GM18861 (cell line): ENCODE measurements at regions not wholly inside any gene's neighbourhood (a gene's known extent, or its start where the extent isn't known, plus 50 kb on each side); places are given as distances from the start of the nearest gene placed in this dataset.

ENCODE experiments used
- ATAC-seq: cut with Tn5 transposase; IDR thresholded peaks from one replicate; pipeline ENCODE4 v1.9.1; 2021; ENCODE audit not compliant: unreplicated experiment

DNA sequence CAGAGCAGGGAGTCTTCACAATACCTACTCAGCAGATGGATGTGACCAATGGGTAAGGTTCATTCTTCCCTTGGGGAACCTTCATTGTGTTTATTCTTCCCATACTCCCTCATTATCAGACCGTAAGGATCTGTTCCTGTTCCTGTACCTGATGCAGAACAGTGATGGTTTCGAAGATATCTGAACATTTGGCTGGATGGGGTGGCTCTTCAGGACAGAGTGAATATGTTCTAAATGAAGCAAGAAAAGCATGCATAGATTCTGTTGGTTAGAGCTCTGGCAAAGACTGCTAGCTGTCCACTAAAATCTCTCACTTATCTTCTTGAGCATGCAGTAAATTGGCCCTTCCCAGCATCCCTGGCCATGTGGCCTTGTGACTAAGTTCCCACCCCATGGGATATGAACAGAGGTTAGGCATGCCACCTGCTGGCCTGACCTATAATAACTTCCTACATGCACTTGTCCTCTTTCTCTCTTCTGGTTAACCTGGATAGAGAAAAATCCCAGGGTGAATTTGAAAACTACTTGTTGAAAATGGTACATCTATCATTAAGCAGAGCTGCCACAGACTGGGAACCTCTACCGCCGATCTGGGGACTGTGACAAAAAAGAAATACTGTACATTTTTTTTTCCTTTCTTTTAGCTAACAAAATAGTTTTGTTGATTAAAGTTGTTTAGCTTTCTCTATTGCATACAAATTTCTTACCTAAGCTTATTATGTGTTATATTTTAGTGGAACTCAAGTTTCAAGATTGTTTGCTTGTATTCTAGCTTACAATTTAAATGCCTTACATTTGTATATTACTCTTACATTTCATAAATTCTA lies 60.0 kb upstream of the BANK1 start:
- peak; percentile 90 for ATAC-seq

- ATAC-seq = no peak
These were observed 63.3 kb upstream of the BANK1 start for GRCh38 chr4:101727238-101727637.

- no peak for ATAC-seq
These were observed 66.4 kb upstream of the BANK1 start for GRCh38 chr4:101724093-101724492.

DNA sequence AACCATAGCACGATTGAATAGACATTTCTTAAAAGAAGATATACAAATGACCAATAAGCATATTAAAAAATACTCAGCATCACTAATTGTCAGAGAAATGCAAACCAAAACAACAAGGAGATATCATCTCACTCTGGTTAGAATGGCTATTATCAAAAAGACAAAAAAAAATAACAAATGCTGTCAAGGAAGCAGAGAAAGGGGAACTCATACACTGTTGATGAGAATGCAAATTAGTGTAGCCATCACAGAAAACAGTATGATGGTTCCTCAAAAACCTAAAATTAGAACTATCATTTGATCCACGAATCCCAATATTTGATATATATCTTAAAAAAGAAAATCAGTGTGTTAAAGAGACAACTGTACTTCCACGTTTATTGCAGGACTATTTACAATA lies 71.7 kb upstream of the BANK1 start:
- no peak for ATAC-seq

- no peak for ATAC-seq
These were observed 78.8 kb upstream of the BANK1 start for GRCh38 chr4:101711590-101712260.

- no peak for ATAC-seq
These were observed 79.7 kb upstream of the BANK1 start for GRCh38 chr4:101710806-101711205.

- ATAC-seq = no peak
These were observed 82.1 kb upstream of the BANK1 start for GRCh38 chr4:101708293-101709039.

DNA sequence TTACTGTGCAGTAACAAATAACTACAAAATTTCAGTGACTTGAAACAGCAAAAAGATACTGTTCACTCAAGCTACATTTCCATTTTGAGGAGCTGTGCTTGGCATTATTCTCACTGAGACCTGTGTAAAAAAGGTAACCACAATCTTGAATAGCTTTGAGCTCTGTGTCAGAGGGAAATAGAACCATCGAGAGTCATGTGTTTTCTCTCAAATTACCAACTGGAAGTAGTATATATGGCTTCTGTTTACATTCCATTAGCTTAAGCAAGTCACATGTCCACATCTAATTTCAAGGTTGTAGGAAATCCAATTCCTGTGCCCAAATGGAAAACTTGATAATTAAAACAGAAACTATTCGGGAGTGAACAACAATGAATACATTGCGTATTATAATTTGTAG lies 82.9 kb upstream of the BANK1 start:
- no peak for ATAC-seq

- no peak for ATAC-seq
These were observed 83.9 kb upstream of the BANK1 start for GRCh38 chr4:101706535-101707057.

GRCh38 chr4:101701551-101701950 lies 89.0 kb upstream of the BANK1 start:
- no peak for ATAC-seq

GRCh38 chr4:101699441-101700124 lies 90.9 kb upstream of the BANK1 start:
- ATAC-seq = no peak

DNA sequence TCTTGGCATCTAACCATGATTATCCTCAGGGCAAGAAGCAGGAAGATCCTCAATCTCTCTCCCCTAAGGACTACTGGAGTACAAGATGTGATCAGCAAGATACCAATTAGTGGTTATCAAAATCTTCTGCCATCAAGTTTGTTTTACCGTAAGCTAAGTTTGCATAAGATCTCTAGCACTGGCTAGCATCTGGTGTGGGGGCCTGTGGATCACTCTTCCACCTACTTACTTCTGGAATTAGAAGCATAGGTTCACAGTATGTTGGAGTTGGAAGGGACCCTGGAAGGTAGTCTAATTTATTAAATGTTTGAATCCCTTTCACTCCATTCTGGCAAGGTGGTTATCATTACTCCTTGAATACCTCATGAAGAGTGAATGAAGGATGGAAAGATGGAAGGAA lies 93.3 kb upstream of the BANK1 start:
- no peak for ATAC-seq

- ATAC-seq = no peak
These were observed 94.1 kb upstream of the BANK1 start for GRCh38 chr4:101696276-101697010.

DNA sequence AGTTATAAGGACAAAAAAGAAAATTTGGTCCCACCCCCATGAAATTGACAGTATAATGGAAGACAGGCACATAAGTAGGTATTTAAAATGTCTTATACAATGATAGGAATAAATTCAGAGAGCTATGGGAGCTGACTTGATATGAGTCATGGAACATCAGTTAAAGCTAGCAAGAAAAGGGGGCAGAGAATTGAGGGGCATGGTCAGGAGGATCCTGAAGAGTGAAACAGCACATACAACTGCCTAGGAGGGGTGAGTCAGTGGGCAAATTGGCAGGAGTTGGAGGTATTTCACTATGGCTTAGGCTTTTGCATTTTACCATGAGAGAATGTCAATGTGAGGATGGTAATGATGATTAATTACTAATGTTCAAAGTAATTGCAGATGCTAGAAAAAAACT lies 95.4 kb upstream of the BANK1 start:
- ATAC-seq = no peak

DNA sequence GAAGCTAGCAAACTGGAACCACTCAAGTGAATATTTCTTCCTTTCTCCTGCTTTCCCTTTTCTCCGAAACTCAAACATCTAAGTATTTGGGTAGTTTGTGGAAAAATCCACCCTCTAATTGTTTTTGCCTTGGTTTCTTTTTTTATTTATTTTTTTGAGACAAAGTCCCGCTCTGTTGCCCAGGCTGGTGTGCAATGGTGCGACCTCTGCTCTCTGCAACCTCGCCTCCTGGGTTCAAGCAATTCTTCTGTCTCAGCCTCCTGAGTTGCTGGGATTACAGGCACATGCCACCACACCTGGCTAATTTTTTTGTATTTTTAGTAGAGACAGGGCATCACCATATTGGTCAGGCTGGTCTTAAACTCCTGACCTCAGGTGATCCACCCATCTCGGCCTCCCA lies 96.1 kb upstream of the BANK1 start:
- ATAC-seq = peak; percentile 8

DNA sequence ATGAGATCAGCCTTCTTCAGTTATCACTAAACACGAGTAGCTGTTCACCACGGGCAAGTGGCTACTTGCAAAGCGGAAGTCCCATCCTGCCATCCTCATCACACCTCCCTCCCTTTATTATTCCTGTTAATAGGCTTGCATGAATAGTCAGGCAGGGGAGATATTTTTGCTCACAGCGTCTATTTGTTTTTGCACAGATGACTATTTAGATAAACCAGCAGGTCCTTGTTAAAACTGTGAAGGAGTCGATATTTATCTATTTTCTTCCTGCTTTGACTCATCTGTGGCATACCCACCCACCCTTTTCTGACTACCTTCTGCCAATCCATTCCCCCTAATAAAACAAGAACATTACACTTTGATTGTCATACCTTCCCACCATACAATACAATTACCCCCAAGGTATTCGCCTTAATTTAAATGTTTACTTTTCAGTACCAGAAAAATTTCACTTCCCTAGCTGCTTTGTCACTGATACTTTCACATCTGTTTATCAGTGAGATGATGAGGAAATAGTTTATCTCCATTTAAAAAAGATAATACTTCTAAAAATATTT lies 96.6 kb upstream of the BANK1 start:
- ATAC-seq = peak; percentile 69

GRCh38 chr4:101689220-101689619 lies 101.3 kb upstream of the BANK1 start:
- ATAC-seq = no peak

DNA sequence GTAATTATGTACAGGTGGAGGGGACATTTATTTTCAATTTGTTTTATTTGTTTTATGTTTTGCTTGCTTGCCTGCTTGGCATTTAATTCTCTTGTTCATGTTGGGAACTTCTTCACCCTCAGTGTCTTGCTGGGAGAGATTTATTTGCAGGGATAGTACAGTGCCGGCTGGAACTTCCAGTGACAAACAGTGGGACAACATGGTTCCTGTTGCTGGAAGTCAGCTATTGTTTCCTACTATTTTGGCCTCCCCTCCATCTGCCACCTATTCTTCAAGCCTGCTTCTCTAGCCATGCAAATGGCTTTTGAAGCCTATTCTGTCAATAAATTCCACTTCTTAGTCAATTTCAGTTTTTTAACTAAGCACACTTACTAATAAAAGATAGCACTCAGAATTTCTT lies 105.4 kb upstream of the BANK1 start:
- no peak for ATAC-seq

- no peak for ATAC-seq
These were observed 107.6 kb upstream of the BANK1 start for GRCh38 chr4:101682946-101683345.

DNA sequence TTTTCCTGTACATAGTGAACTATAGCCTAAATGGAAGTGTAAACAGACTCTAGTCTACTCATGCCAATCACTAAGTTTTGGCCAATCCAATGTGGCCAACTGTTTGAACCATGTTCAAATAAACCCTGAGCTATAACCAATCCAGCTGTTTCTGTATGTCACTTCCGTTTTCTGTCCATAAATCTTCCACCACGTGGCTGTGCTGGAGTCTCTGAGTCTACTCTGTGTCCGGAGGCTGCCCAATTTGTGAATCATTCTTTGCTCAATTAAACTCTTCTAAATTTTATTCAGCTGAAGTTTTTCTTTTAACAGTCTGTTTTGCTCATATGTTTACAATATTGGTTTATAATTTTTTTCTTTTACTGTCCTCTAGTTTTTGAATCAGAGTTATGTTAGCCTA lies 112.3 kb upstream of the BANK1 start:
- ATAC-seq = no peak
